ENCODE measurements at regions not wholly inside any gene's neighbourhood (a gene's known extent, or its start where the extent isn't known, plus 50 kb on each side); places are given as distances from the start of the nearest gene placed in this dataset.
"Not testable (repeated sequence)": the region's sequence is repeated elsewhere in the genome, so short reads cannot be mapped to it uniquely, and the experiment has no call there.

DNA sequence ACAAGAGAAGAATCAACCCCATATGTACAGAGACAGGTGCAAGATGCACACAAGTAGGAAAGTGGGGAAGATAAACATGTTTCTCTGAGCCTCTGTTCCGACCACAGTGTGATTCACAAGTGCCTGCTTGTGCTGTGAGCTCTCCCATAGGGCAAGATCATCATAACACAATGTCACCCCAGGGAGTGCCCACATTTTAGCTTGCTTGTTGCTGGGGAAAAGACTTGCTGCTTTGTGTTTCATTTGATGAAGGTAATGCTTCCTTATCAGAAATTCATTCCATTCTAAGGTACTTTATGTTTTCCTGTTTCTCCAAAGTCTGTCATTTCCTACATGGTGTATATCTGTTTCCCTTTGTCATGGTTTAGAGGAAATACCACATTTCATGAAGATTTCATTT is 304.5 kb upstream of the DIPK2B start:
- no peak for DNase-seq (ENCODE audit: low read depth in 2 of 2)

DNA sequence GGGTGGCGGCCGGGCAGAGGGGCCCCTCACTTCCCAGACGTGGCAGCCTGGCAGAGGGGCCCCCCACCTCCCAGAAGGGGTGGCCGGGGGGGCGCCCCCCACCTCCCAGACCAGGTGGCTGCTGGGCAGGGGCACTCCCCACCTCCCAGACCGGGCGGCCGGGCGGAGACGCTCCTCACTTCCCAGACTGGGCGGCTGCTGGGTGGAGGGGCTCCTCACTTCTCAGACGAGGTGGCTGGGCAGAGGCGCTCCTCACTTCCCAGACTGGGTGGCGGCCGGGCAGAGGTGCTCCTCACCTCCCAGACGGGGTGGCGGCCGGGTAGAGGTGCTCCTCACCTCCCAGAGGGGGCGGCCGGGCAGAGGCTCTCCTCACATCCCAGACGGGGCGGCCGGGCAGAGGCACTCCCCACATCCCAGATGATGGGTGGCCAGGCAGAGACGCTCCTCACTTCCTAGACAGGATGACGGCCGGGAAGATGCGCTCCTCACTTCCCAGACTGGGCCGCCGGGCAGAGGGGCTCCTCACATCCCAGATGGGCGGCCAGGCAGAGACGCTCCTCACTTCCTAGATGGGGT is 303.2 kb upstream of the DIPK2B start:
- not testable (repeated sequence) for DNase-seq (ENCODE audit: low read depth in 2 of 2)

DNA sequence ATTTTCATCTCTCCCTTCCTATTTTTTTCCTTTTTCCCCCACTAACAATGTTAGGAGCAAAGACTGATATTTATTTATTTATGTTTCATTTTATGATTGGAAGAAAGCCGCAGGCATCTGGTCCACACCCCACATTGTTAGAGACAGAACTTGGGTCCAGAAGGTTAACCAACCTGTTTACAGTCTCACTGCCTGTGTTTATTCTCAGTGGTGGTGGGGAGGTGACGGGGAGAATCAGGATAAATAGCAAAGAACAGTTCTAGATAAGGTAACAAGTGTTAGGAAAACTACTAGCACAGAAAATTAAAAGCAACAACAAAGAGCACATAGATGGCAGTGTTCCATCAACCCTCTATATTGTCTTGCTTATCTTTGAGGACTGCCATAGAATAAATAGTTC is 301.7 kb upstream of the DIPK2B start:
- no peak for DNase-seq (ENCODE audit: low read depth in 2 of 2)

DNA sequence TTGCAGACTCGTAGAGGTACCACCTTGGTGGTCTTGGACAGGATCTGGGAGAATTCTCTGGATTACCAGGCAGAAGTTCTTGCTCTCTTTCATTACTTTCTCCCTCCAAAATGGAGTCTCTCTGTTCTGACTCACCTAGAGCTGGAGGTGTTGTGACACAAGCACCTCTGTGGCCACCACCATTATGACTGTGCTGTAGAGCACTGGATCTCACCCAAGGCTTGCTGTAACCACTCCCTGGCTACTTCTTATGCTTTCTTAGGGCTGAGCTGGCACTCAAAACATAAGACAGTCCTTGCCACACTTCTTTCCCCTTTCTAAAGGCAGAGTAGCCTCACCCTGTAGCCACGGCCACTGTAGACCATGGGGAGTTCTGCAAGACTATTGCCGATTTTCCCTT is 296.6 kb upstream of the DIPK2B start:
- DNase-seq (ENCODE audit: low read depth in 2 of 2): no peak

DNA sequence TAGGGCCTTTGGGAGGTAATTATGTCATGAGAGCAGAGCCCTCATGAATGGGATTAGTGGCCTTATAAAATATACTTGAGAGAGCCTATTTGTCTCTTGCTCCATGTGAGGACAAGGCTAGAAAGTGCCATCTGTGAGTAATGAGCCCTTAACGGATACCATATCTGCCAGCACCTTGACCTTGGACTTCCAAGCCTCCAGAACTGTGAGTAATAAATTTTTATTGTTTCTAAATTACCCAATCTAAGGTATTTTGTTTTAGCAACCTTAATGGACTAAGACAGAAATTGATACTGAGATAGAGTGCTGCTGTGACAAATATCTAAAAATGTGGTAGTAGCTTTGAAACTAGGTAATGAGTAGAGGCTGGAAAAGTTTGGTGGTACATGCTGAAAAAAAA is 285.0 kb upstream of the DIPK2B start:
- DNase-seq (ENCODE audit: low read depth in 2 of 2): no peak

DNA sequence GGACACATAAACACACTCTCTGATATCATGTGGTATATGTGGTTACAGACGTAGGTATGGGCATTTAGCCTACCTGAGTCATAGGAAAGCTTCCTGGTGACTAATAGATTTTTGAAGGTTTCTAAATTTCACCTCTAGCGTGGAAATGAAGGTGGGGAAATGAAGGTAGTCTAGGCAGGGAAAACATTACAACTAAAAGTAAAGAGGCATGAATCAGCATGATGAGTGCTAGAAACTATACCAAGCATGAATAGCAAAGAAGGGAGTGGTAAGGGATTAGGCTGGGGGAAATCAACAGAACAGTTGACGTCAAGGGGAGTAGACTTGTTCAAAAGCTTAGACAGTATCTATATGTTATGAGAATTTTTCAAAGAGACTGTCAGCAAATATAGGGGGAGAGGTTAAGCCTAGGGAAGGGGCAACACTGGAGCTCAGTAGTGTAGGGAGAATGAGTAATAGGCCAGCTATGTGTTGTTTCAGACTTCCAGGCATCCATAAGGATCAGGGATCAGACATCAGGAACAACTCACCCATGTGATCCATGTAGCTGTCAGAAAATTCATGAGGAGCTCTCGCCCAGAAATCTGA is 279.3 kb upstream of the DIPK2B start:
- no peak for DNase-seq (ENCODE audit: low read depth in 2 of 2)

DNA sequence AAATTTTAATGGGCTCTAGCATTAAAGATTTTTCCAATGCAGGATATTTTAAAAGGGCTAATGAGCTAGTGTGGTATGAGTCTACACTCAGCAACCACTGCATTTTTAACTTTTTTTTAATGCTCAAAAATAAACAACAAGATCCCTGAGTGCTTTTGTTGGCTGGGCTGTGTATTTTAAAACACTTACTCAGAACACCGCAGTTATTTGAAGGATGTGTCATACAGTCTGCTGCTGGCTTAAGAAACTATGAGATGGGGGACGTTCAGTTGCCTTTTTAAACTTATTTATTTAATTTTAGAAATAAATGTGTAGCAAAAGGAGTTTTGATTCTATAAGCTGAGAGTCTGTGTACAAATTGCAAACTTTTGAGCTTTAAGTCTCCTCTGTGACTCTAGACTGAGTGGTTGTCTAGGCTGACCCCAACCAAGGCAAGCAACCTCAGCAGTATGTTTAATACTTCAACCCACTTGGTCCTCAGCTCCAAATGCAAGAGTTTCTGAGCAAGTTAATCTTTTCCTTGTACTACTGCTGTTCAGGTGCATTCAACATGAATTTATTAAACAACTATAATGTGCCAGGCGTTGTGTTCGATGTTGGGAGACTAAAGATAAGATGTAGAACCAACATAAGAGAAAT is 278.6 kb upstream of the DIPK2B start:
- no peak for DNase-seq (ENCODE audit: low read depth in 2 of 2)

DNA sequence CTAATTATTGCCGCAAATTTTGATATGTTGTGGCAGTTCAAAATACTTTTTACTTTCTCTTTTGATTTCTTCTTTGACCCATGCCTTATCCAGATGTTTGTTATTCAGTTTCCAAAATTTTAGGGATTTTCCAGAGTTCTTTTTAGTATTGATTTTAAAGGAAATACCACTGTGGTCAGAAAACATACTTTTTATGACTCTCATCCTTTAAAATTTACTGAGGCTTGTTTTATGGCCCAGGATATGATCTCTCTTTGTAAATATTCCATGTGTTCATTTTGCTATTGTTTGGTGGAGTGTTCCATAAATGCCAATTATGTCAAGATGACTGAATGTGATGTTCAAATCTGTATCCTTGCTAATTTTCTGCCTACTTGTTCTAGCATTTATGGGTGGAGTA is 272.3 kb upstream of the DIPK2B start:
- DNase-seq (ENCODE audit: low read depth in 2 of 2): no peak

DNA sequence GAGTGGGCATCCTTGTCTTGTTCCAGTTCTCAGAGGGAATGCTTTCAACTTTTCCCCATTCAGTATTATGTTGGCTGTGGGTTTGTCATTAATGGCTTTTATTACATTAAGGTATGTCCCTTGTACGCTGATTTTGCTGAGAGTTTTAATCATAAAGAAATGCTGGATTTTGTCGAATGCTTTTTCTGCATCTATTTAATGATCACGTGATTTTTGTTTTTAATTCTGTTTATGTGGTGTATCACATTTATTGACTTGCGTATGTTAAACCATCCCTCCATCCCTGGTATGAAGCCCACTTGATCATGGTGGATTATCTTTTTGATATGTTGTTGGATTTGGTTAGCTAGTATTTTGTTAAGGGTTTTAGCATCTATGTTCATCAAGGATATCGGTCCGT is 266.9 kb upstream of the DIPK2B start:
- DNase-seq (ENCODE audit: low read depth in 2 of 2): not testable (repeated sequence)

DNA sequence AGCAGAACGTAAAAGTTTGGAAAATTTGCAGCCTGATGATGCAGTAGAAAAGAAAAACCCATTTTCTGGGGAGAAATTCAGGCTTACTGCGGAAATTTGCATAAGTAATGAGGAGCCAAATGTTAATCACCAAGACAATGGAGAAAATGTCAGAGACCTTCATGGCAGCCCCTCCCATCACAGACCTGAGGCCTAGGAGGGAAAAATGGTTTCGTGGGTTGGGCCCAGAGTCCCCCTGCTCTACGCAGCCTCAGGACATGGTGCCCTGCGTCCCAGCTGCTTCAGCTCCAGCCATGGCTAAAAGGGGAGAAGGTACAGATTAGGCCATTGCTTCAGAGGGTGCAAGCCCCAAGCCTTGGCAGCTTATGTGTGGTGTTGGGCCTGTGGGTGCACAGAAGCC is 255.1 kb upstream of the DIPK2B start:
- not testable (repeated sequence) for DNase-seq (ENCODE audit: low read depth in 2 of 2)

DNA sequence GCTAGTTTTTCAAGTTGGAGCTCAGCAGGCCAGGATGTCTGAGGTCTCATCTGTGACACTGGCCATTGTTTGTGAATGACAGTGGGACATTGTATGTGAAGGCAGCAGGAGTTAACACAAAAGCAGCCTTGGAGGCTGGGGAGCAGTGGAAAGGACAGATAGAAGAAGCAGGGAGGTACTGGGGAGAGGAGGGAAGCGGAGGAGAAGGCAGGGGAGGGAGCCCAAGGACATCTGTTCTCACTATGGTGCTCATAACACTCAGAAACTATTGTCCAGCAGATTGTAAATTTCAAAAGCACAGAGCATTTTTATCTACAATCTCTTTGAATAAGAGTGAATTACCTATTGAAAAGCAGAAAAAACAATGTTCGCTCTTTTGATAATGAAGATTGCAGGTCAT is 253.6 kb upstream of the DIPK2B start:
- no peak for DNase-seq (ENCODE audit: low read depth in 2 of 2)

DNA sequence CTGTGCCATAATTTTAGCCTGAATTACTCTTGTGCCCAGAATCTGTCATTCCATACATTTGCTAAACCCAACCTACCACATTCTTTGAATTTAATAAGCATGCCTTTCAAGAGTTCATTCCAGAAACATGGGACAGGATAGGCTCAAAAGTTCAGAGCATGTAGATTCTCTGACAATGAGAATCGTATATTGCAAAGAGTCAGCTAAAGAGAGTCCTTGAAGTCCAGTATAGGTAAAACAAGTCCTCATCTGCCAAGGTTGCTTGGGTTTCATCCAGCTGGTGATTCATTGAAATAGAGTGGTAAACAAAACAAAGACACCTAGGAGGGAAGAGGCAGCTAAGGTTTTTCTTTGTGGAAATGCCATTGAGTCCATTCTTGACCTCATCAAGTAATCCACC is 249.3 kb upstream of the DIPK2B start:
- DNase-seq (ENCODE audit: low read depth in 2 of 2): no peak

DNA sequence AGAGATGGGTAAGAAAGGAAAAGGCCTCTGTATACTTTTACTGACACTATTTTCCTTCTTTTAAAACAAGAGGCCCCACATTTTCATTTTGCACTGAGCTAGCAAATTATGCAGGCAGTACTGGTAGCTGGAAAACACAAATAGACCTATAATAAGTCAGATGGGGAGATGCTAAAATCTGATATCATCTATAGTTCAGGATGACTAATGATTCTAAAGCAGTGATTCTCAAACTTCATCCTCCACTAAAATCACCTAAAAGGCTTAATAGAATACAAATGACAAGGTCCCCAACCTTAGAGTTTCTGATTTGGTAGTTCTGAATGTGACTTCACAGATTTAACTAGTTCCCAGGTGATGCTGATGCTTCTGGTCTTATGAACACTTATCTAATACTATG is 247.3 kb upstream of the DIPK2B start:
- DNase-seq (ENCODE audit: low read depth in 2 of 2): no peak

DNA sequence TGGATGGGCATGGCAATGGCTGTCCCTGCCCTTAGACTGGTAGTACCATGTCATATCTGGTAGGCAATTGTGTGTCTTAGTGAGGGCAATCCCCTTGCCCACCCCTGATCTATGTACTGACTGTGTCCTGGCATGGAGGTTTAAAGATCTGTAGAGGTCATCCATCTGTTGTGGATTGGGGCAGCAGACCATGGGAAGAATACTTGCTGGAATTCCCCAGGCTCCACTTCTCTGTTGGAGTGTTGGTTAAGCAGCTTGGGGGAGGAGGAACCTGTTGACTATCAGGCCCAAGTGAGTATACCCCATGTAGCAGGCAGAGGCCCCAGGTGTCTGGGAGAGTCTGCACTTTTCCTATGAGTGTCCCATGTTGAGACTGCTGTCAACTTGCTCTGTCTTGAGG is 246.7 kb upstream of the DIPK2B start:
- DNase-seq (ENCODE audit: low read depth in 2 of 2): no peak

DNA sequence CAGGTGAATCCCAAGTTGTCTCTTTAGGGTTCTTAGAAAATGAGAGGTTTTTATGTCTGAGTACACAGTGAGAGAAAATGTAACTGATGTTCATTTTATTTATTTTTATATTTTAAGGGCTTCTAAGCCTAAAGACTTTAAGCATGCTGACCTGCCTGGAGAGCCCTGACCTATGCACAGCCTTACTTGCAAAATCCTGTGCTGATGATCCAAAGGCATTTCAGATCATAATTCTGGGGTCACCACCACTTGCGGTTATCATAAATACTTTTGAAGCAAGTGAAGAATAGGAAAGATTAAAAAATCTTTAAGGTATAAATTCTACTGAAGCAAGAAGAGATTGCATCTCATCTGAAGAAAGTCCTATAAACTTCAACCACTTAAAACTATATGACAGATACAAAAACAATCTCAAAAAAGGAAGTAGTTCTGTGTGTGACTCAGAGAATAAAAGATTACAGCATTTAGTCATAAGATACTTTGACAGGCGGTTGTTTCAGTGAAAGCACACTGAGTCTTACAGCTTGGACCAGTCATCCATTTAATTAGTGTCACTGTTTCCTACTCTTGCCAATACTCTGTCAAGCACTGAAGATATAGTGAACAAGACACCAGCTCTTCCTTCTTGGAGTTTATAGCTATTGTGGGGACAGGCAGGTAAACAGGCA is 245.2 kb upstream of the DIPK2B start:
- no peak for DNase-seq (ENCODE audit: low read depth in 2 of 2)

DNA sequence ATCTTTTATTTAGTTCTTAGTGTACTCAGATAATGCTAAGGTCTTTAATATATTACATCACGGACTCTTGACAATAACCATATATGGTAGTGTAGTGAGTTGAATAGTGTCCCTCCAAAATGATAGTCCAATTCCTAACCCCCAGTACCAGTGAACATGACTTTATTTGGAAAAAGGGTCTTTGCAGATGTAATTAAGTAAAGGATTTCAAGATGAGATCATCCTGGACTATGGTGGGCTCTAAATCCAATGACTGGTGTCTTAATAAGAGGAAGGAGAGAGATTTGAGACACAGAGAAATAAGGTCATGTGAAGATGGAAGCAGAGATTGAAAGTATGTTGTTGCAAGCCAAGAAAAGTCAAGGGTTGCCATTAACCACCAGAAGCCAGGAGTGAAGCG is 236.5 kb upstream of the DIPK2B start:
- no peak for DNase-seq (ENCODE audit: low read depth in 2 of 2)

DNA sequence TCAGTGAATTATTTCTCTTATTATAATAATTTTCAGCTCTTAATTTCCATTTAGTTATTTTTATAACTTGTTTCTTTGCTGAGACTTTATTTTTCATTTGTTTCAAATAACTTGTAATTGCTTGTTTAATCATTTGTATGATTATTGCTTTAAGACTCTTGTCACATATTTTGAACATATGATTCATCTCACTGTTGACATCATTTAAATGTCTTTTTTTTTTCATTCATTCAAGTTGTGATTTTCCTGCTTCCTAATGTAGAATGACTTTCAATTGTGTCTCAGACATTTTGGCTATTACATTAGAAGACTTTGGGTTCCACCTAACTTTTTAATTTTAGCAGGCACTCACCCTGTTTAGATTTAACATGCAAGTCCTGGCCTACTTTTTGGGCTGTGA is 234.8 kb upstream of the DIPK2B start:
- no peak for DNase-seq (ENCODE audit: low read depth in 2 of 2)

DNA sequence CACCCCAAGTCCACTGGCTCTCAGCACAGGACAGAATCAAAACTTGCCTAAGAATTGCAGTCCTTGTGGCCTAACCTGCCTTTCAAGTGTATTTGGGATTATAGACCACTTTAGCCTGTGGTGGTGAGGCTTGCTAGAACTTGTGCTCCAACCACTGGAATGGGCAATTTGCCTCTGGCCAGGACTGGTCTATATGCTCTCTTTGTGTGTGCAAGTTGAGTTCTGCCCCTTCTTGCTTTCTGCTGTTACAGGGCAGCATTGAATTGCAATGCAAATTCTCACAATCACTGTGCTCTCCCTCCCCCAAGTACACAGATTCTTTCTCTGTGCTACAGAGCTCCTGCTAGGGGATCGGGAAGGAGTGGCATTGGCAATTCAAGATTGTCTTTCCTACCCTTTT is 233.6 kb upstream of the DIPK2B start:
- DNase-seq (ENCODE audit: low read depth in 2 of 2): no peak

DNA sequence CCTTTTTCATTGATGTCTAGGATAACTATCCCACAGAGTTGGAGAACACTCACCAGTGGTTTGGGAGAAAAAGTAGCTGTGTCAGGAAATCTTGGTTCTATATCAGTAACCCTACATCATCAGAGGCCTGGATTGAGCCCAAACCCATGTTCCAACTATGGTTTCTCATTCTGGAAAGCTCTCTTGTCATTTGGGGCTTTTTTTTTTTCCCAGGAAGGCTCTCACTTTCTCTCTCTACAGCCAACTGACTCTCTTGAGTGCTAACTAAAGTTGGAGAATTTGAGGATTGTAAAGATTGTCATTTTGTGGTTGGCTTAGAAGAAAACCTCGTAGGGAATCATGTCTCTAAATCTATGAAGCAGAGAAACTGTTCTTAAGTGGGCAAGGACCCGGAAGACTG is 228.2 kb upstream of the DIPK2B start:
- DNase-seq (ENCODE audit: low read depth in 2 of 2): no peak

DNA sequence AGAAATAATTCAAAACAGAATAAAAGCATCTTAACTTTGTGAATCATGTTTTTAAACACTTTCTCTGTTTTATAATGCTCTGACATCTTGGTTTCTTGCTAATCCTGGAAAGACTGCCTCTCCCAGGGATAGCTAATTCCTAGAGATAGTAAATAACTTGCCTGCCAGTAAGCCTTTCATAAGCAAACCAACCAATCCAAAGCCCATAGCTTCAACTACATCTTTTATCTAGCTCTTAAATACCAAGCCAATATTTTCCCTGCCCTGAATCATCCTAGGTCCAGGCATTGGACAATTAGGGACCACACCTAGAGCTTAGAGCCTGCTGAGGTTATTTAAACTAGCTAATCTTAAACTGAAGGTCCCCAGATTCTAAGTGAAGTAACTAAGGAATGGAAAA is 223.7 kb upstream of the DIPK2B start:
- DNase-seq (ENCODE audit: low read depth in 2 of 2): no peak

DNA sequence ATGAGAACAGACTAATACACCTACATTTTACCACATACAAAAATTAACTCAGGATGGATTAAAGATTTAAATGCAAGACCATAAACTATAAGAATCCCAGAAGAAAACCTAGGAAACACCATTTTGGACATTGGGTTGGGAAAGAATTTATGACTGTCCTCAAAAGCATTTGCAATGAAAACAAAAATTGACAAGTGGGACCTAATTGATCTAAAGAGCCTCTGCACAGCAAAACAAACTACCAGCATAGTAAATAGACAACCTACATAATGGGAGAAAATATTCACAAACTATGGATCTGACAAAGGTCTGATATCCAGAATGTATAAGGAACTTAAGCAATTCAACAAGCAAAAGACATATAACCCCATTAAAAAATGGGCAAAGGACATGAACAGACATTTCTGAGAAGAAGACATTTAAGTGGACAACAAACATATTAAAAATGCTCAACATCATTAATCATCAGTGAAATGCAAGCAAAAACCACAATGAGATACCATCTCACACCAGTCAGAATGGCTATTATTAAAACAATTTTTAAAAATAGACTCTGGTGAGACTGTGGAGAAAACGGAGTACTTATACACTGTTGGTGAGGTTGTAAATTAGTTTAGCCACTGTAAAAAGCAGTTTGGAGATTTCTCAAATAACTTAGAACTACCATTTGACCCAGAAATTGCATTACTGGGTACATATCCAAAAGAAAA is 221.7 kb upstream of the DIPK2B start:
- no peak for DNase-seq (ENCODE audit: low read depth in 2 of 2)

DNA sequence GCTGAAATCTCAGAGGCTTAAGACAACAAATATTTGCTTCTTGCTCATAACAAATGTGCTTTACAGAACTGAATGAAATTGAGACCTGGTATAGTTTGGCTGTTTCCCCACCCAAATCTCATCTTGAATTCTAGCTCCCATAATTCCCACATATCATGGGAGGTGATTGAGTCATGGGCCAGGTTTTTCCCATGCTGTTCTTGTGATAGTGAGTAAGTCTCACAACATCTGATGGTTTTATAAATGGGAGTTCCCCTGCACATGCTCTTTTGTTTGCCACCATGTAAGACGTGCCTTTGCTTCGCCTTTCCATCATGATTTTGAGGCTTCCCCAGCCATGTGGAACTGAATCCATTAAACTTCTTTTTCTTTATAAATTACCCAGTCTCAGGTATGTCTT is 221.1 kb upstream of the DIPK2B start:
- no peak for DNase-seq (ENCODE audit: low read depth in 2 of 2)

DNA sequence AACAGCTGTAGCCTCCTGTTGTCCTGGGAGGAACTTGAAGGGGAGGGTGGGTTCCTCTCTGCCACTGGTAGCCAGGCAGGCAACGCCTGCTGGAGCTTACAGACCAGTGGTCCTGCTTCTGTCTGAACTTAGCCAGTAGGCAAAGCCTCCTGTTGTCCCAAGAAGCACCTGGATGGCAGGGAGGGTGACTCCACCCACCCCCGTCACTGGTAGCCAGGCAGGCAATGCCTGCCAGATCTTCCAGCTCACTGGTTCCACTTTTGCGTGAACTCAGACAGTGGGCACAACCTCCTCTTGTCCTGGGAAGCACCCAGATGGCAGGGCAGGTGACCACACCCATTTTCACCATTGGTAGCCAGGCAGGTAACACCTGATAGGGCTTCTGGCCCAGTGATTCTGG is 203.5 kb upstream of the DIPK2B start:
- DNase-seq (ENCODE audit: low read depth in 2 of 2): no peak

Measured in stimulated activated CD8-positive, alpha-beta memory T cell treated with anti-CD3 and anti-CD28 coated beads, Interleukin-2, amount 100 ng/mL, for 48 hours (primary cell).